Epithelial cell of prostate (primary cell): ENCODE measurements at regions not wholly inside any gene's neighbourhood (a gene's known extent, or its start where the extent isn't known, plus 50 kb on each side); places are given as distances from the start of the nearest gene placed in this dataset.

Experiments
- DNase-seq: peaks from one replicate; pipeline ENCODE4 v3.0.0-alpha.2; 2011; ENCODE audit warnings: low read depth, low spot score
- H3K27ac ChIP-seq: fragments of 450-650 bp; 2 replicates; pipeline ENCODE4 v1.5.1; 2017; ENCODE audit warnings: mild to moderate bottlenecking

DNA sequence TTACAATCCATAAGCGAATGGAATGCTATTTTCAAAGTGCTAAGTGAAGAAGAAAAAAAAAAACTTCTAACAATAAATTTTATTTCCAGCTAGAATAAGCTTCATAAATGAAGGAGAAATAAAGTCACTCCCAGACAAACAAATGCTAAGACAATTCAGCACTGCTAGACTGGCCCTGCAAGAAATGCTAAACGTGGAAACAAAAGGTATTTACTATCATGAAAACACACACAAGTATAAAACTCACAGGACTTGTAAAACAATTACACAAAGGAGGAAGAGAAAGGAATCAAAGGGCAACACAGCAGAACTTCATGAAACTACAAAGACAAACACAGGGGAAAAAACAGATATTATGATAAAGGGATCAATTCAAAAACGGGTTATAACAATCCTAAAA, 85.8 kb upstream of the NELL2 start:
- no peak overlapping the region for H3K27ac ChIP-seq
- DNase-seq, result no peak

DNA sequence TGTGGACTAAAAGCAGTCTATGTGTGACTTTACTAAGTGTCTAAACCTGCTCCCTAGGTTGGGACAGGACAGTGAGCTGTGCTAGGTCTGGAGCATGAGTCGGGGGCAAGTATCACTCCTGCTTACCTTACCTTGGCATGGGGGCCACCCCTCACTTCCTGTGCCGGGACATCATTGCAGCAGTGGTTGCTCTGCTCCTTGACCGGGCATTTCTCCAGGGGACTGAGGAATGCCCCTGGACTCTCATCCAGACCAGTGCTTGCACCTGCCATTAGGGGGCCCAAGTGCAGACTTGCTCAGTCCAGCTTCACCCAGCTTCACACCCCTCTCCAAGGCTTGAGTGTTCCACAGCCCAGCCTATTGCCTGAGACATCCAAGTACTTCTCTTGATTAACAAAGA, 84.7 kb upstream of the NELL2 start:
- no peak for DNase-seq
- H3K27ac ChIP-seq, result no peak overlapping the region

DNA sequence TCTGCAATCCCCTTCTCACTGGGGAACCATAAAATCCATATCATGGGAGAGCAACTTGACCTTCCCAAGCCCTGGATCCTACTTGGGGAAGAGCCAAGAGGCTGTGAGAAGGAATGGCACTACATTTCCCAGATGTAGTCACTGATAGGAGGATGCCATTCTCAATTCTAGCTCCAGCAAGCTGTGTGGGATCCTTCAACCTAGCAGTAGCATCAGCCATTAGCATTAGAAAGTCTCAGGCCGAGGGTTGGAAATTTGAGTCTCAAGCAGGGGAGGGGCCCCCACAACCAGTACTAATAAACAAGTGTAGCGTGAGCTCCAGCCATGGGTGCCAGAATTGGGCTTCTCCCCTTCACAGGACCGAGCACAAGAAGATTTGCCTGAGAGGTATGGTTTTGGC, 84.3 kb upstream of the NELL2 start:
- H3K27ac ChIP-seq, result no peak overlapping the region
- DNase-seq, result no peak

DNA sequence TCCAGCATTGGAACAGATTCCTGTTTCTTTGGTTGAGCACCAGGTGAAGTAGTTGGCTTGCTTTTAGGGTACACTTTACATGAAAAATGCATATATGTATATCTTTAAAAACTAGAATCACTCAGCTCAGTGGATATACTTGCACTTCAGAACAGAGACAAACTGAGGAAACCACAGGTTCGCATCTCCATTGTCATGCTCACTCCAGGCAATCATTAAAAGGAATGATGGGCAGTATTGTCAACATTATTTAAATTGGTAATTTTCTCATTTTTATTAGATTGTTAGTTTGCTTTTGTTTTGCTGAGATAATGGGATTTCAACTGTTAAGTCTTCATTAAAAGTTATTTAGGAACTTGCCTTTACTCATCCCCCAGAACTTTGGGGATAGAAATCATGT, 71.0 kb upstream of the NELL2 start:
- H3K27ac ChIP-seq, result no peak overlapping the region
- DNase-seq, result no peak

DNA sequence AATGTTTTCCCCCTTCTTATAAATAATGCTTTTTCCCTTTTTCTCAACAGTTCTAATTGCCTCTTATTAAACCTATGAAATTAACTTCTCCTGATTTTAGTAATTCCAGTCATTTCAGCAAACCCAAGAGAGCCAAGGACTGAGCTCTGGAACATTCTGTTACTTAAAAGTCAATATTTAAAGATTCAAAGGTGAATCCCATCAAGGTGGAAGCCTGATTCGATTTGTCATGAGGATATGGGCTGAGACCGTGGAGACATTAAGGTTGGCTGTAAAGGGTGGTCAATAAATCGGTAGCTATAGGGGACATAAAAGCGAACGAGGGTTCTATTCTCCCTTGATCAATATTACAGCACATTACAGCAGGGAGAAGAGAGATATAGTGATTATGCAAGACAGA, 66.6 kb upstream of the NELL2 start:
- DNase-seq, result no peak
- H3K27ac ChIP-seq, result no peak overlapping the region

DNA sequence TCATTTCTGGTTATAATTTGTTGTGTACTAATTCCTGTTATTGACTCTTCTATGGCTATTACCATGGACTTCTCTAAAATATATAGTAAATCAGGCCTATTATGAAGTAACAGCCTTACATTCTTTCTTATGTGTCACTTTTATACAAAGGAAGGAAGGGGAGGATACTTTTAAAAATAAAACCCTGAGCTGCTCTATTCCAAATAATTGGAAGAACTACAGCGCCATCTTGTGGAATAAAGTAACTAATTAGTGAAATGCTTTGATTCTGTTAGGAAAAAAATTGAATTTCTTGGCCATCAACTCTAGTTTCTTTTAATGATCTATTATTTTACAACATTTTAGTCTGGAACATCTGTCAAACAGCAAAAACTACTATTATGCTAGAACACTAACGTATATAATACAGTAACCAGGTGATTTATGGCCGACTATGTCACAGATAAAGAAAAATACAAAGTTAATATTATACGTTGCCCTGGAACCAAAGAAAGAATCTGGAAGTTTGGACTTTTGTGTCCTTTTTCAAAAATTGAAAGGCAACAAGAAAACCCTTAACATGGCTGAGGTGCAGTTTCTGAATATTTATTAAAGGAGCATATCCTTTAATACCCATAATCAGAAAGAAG, 55.0 kb upstream of the NELL2 start:
- peak; percentile 18 for DNase-seq
- no peak overlapping the region for H3K27ac ChIP-seq

DNA sequence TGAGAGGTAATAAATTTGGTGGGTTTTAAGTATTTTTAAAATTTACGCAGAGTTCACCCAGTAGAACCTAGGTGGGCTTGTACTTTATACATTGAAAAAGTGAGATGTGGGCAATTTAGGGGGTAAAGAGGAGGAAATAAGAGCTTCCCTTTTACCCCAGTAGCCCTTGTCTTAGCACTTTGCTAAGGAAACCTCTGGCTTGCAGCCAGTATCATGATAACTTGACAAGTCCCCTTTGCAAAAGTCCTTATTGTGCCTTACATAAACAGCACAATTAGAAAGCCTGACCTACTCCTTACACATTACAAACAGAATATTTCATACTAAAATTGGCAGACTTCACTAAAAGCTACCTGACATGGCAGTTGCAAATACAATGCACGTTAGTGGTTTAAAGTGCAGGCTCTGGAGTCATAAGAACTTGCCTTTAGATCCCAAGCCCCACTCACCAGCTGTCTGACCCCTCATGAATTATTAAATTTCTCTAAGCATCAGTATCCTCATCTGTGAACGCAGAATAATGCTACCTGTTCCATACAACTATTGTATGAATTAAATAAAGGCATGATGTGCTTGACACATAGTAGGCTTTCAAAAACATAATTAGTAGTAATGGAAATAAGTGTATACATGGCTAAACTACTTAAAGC, 53.2 kb upstream of the NELL2 start:
- DNase-seq, result no peak
- no peak overlapping the region for H3K27ac ChIP-seq
